Prostate gland (tissue), 2 donors: ENCODE measurements at regions not wholly inside any gene's neighbourhood (a gene's known extent, or its start where the extent isn't known, plus 50 kb on each side); places are given as distances from the start of the nearest gene placed in this dataset.

Source experiments
- CTCF ChIP-seq, 4 experiments: fragments of 200-600 bp in 2 of 4; fragments of 450-650 bp in 2 of 4; sonication (generic) in 2 of 4; IDR thresholded peaks; 1 replicate in 3 of 4; 2 replicates in 1 of 4; pipeline ENCODE4 v1.5.1; 2016 to 2019; ENCODE audit warnings: antibody characterized with exemption in 4 of 4, mild to moderate bottlenecking in 2 of 4, moderate library complexity in 2 of 4
- POLR2A ChIP-seq: fragments of 450-650 bp; IDR thresholded peaks from one replicate; pipeline ENCODE4 v1.6.1; 2016; ENCODE audit warnings: antibody characterized with exemption, mild to moderate bottlenecking
- POLR2AphosphoS5 ChIP-seq: sonication (generic); formaldehyde crosslinking; IDR thresholded peaks from one replicate; pipeline ENCODE4 v1.6.1; 2017; ENCODE audit warnings: antibody characterized with exemption

- TF ChIP-seq CTCF (IDR thresholded peaks at IDR 0.05) (no peak), POLR2A (no peak), POLR2AphosphoS5 (peak; percentile 33)
These were observed 51.9 kb upstream of the FMOD start for GRCh38 chr1:203402629-203403337.
